Keratinocyte (primary cell): ENCODE measurements at regions not wholly inside any gene's neighbourhood (a gene's known extent, or its start where the extent isn't known, plus 50 kb on each side); places are given as distances from the start of the nearest gene placed in this dataset.
A peak's percentile ranks its signal among the peaks of the same experiment; 100 is the strongest.

Source experiments
- DNase-seq: peaks from one replicate; pipeline ENCODE4 v3.0.0-alpha.2; 2011; ENCODE audit warnings: low read depth, missing footprints, low spot score
- FAIRE-seq: peaks from 2 replicates; lab custom pipeline; 2011; peaks lifted over from hg19 to GRCh38; lab: Jason Lieb, UNC
- H2AFZ ChIP-seq: 2 replicates; pipeline ENCODE4 v1.6.0; 2012; ENCODE audit warnings: low read length, control low read depth, inconsistent platforms; ENCODE audit not compliant: control insufficient read depth
- H3K27ac ChIP-seq: 2 replicates; pipeline ENCODE4 v1.5.1; 2011; ENCODE audit warnings: low read length; ENCODE audit not compliant: control insufficient read depth, insufficient read depth
- H3K27me3 ChIP-seq: 3 replicates; pipeline ENCODE4 v1.6.0; 2011; ENCODE audit warnings: low read length; ENCODE audit not compliant: control insufficient read depth, insufficient read depth; ENCODE audit errors: extremely low read depth
- H3K36me3 ChIP-seq, 2 experiments: 2 replicates in 1 of 2; 3 replicates in 1 of 2; pipeline ENCODE4 v1.5.1; 2011; ENCODE audit warnings: low read length in 2 of 2, mild to moderate bottlenecking in 1 of 2; ENCODE audit not compliant: control insufficient read depth in 2 of 2, insufficient read depth in 2 of 2; ENCODE audit errors: extremely low read depth in 1 of 2
- H3K4me1 ChIP-seq: 3 replicates; pipeline ENCODE4 v1.5.1; 2011; ENCODE audit warnings: low read length; ENCODE audit not compliant: control insufficient read depth, insufficient read depth; ENCODE audit errors: extremely low read depth
- H3K4me2 ChIP-seq: 3 replicates; pipeline ENCODE4 v1.6.0; 2011; ENCODE audit warnings: low read depth, low read length; ENCODE audit not compliant: control insufficient read depth, insufficient read depth; ENCODE audit errors: extremely low read depth
- H3K4me3 ChIP-seq, 3 experiments: fragments of 200-600 bp in 1 of 3; sonication (generic) in 1 of 3; 2 replicates in 2 of 3; 3 replicates in 1 of 3; pipeline ENCODE4 v1.5.1; 2011 to 2016; ENCODE audit warnings: low read length in 3 of 3, mild to moderate bottlenecking in 3 of 3, control low read depth in 2 of 3, inconsistent platforms in 1 of 3, low read depth in 1 of 3, mixed read lengths in 1 of 3, mixed run types in 1 of 3, moderate library complexity in 1 of 3; ENCODE audit not compliant: control insufficient read depth in 2 of 3, insufficient read depth in 2 of 3; ENCODE audit errors: extremely low read depth in 1 of 3
- H3K79me2 ChIP-seq: 2 replicates; pipeline ENCODE4 v1.6.0; 2012; ENCODE audit warnings: low read length; ENCODE audit not compliant: control insufficient read depth, insufficient read depth
- H3K9ac ChIP-seq: 3 replicates; pipeline ENCODE4 v1.6.0; 2011; ENCODE audit warnings: low read length; ENCODE audit not compliant: control insufficient read depth, insufficient read depth; ENCODE audit errors: extremely low read depth
- H3K9me1 ChIP-seq: 3 replicates; pipeline ENCODE4 v1.6.0; 2011; ENCODE audit warnings: low read length; ENCODE audit not compliant: control insufficient read depth, insufficient read depth; ENCODE audit errors: extremely low read depth
- H3K9me3 ChIP-seq: 2 replicates; pipeline ENCODE4 v1.5.1; 2012; ENCODE audit warnings: low read depth, low read length; ENCODE audit not compliant: control insufficient read depth
- H4K20me1 ChIP-seq: 3 replicates; pipeline ENCODE4 v1.6.0; 2011; ENCODE audit warnings: low read length; ENCODE audit not compliant: control insufficient read depth, insufficient read depth; ENCODE audit errors: extremely low read depth
- EZH2 ChIP-seq: IDR thresholded peaks from one replicate; pipeline ENCODE4 v1.6.1; 2012; ENCODE audit warnings: inconsistent platforms, mild to moderate bottlenecking, low read length, moderate library complexity
- dilution Hi-C: fragments of 300-500 bp; cut with MboI; formaldehyde crosslinking; loops from one replicate; pipeline ENCODE4 v1.7.0; 2020; ENCODE audit warnings: low sequenced_read_pairs; ENCODE audit not compliant: extremely low pct_ligation_motif_present
- TF ChIP-seq, protein P1 (sequence below), 3 experiments: IDR thresholded peaks in 1 of 3; conservative IDR thresholded peaks in 1 of 3; optimal IDR thresholded peaks in 1 of 3; 2 replicates in 2 of 3; 3 replicates in 1 of 3; pipeline versions ENCODE3 to v1.5.1; 2011; ENCODE audit warnings: low read length in 3 of 3, mild to moderate bottlenecking in 3 of 3, moderate library complexity in 2 of 3, control low read depth in 1 of 3, inconsistent platforms in 1 of 3; ENCODE audit not compliant: insufficient read depth in 2 of 3; ENCODE audit errors: extremely low read depth in 1 of 3

DNA sequence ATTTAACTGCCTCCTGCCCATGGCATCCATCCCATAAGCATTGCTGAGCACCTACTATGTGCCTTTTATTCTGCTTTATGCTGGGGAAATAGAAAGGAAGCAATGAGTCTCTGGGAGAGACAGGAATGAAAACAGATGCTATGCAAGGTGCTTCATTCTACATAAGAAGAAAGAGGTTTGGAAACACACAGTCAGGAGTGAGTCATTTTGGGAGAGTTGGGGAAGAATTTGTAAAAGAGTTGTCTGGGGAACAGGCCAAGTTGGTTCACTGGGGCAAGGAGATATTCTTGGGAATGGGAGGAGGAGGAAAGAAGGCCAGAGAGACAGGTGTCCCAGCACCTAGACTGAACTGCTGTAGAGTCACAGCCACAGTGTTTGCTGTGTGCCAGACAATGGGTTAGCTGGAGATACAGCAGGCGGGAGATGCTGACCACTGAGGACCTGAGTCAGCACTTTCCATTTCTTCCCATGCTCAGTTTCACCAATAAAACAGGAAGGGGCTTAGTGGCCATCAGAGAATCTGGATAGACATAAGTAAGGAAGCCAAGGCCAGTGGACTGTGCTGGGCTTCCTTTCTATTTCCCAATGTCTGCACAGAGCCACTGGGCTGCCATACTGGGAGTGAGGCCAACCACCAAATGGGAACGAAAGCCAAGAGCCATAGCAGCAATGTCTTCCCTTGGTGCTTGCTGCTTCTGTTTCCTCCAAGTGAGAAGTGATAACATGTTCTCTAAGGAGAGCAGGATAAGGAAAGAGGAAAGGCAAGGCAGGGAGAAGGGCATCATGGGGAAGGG, 187.7 kb upstream of the USP24 start:
- no peak overlapping the region for H3K27ac ChIP-seq
- H3K79me2 ChIP-seq, result no peaks in the 10 kb centered on the region
- H3K4me2 ChIP-seq, result no peak overlapping the region
- FAIRE-seq (no peak), DNase-seq (no peak)
- H3K9me3 ChIP-seq, result no peaks in the 10 kb centered on the region
- no peak overlapping the region for H2AFZ ChIP-seq
- dilution Hi-C loops, result no loop called here
- H3K27me3 ChIP-seq, result no peaks in the 10 kb centered on the region
- no peaks in the 10 kb centered on the region for H3K36me3 ChIP-seq
- no peak overlapping the region for H3K9ac ChIP-seq
- H3K9me1 ChIP-seq, result no peaks in the 10 kb centered on the region
- H4K20me1 ChIP-seq, result no peaks in the 10 kb centered on the region
- H3K4me3 ChIP-seq, result no peak overlapping the region
- H3K4me1 ChIP-seq, result no peaks in the 10 kb centered on the region
- TF ChIP-seq, protein P1, sequence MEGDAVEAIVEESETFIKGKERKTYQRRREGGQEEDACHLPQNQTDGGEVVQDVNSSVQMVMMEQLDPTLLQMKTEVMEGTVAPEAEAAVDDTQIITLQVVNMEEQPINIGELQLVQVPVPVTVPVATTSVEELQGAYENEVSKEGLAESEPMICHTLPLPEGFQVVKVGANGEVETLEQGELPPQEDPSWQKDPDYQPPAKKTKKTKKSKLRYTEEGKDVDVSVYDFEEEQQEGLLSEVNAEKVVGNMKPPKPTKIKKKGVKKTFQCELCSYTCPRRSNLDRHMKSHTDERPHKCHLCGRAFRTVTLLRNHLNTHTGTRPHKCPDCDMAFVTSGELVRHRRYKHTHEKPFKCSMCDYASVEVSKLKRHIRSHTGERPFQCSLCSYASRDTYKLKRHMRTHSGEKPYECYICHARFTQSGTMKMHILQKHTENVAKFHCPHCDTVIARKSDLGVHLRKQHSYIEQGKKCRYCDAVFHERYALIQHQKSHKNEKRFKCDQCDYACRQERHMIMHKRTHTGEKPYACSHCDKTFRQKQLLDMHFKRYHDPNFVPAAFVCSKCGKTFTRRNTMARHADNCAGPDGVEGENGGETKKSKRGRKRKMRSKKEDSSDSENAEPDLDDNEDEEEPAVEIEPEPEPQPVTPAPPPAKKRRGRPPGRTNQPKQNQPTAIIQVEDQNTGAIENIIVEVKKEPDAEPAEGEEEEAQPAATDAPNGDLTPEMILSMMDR (optimal IDR thresholded peaks at IDR 0.05 in 1 of 3, IDR thresholded peaks at IDR 0.05 in 1 of 3, conservative IDR thresholded peaks at IDR 0.05 in 1 of 3; ENCODE audit: extremely low read depth in 1 of 3, insufficient read depth in 2 of 3, low read length in 3 of 3), result no peak
- TF ChIP-seq EZH2, result no peak

DNA sequence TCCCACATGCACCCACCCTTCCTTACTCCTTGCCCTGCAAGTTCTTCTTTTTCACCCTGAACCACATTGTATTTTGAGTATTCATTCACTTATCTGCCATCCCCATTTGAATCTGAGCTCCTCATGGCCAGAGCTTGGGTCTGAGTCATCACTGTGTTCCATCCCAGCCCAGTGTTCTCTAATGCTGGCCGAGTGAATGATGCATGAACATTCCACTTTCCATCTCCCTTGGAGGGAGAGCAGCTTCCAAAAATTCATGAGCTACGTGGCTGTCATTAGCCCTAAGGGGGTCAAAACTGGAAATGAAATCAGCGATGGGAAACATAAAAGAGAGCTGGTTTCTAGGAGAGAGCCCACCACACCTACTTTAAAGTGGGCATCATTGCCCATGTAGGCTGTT, 187.0 kb upstream of the USP24 start:
- Histone ChIP-seq H3K9ac (no peak overlapping the region), H3K4me2 (no peak overlapping the region), H3K27ac (no peak overlapping the region), H3K4me1 (no peaks in the 10 kb centered on the region), H2AFZ (no peak overlapping the region), H3K9me3 (no peaks in the 10 kb centered on the region), H3K9me1 (no peaks in the 10 kb centered on the region), H3K4me3 (no peak overlapping the region), H3K79me2 (no peaks in the 10 kb centered on the region), H3K36me3 (no peaks in the 10 kb centered on the region), H3K27me3 (no peaks in the 10 kb centered on the region), H4K20me1 (no peaks in the 10 kb centered on the region)
- dilution Hi-C loops, result no loop called here
- DNase-seq, result no peak
- FAIRE-seq, result peak; percentile 44
- no peak for TF ChIP-seq EZH2
- TF ChIP-seq, protein P1 (optimal IDR thresholded peaks at IDR 0.05 in 1 of 3, IDR thresholded peaks at IDR 0.05 in 1 of 3, conservative IDR thresholded peaks at IDR 0.05 in 1 of 3; ENCODE audit: extremely low read depth in 1 of 3, insufficient read depth in 2 of 3, low read length in 3 of 3), result no peak
